AG10803 (cell line): ENCODE measurements at regions not wholly inside any gene's neighbourhood (a gene's known extent, or its start where the extent isn't known, plus 50 kb on each side); places are given as distances from the start of the nearest gene placed in this dataset.

Source experiments
- DNase-seq: peaks from one replicate; pipeline ENCODE4 v3.0.0; 2010; ENCODE audit warnings: low read depth
- H3K4me3 ChIP-seq: 2 replicates; pipeline ENCODE4 v1.5.1; 2011; ENCODE audit warnings: mild to moderate bottlenecking, low read length, control low read depth
- CTCF ChIP-seq: conservative IDR thresholded peaks from 2 replicates; pipeline ENCODE4 v1.5.1; 2011; ENCODE audit warnings: mild to moderate bottlenecking, low read length, control low read depth, inconsistent platforms

GRCh38 chr9:120110520-120110919 is 469.4 kb downstream of the CDK5RAP2 start:
- DNase-seq: no peak
- no peak overlapping the region for H3K4me3 ChIP-seq
- no peak for TF ChIP-seq CTCF

- DNase-seq: peak; percentile 3
- no peak overlapping the region for H3K4me3 ChIP-seq
- TF ChIP-seq CTCF: peak; percentile 26
These were observed 470.7 kb downstream of the CDK5RAP2 start for GRCh38 chr9:120109242-120109641.

- DNase-seq: no peak
- no peak overlapping the region for H3K4me3 ChIP-seq
- TF ChIP-seq CTCF: no peak; the same call in 1 of the 2 replicates
These were observed 472.8 kb downstream of the CDK5RAP2 start for GRCh38 chr9:120107138-120107537.

- DNase-seq: no peak
- H3K4me3 ChIP-seq: no peak overlapping the region
- no peak for TF ChIP-seq CTCF
These were observed 475.2 kb downstream of the CDK5RAP2 start for GRCh38 chr9:120104771-120105170.

GRCh38 chr9:120100595-120100994 is 479.4 kb downstream of the CDK5RAP2 start:
- DNase-seq: no peak
- no peak for TF ChIP-seq CTCF
- H3K4me3 ChIP-seq: no peak overlapping the region

- H3K4me3 ChIP-seq: no peak overlapping the region
- TF ChIP-seq CTCF: no peak
- no peak for DNase-seq
These were observed 480.9 kb downstream of the CDK5RAP2 start for GRCh38 chr9:120099065-120099464.

GRCh38 chr9:120098584-120098983 is 481.4 kb downstream of the CDK5RAP2 start:
- no peak overlapping the region for H3K4me3 ChIP-seq
- TF ChIP-seq CTCF: no peak
- DNase-seq: no peak
